ENCODE measurements at regions not wholly inside any gene's neighbourhood (a gene's known extent, or its start where the extent isn't known, plus 50 kb on each side); places are given as distances from the start of the nearest gene placed in this dataset.

GRCh38 chr13:82129281-82129680 lies 1753.0 kb downstream of the SLITRK1 start (continued):
- TF ChIP-seq ZNF331 (CRISPR knock-in tag; IDR thresholded peaks at IDR 0.05; ENCODE audit: low read depth) (no peak), NANOG (IDR thresholded peaks at IDR 0.05; ENCODE audit: borderline replicate concordance) (no peak), EZH2phosphoT487 (IDR thresholded peaks at IDR 0.05; ENCODE audit: unreplicated experiment) (no peak), POLR2AphosphoS5 (IDR thresholded peaks at IDR 0.05; ENCODE audit: low read depth) (no peak), STAT1 (IDR thresholded peaks at IDR 0.05; ENCODE audit: unreplicated experiment) (no peak)

DNA sequence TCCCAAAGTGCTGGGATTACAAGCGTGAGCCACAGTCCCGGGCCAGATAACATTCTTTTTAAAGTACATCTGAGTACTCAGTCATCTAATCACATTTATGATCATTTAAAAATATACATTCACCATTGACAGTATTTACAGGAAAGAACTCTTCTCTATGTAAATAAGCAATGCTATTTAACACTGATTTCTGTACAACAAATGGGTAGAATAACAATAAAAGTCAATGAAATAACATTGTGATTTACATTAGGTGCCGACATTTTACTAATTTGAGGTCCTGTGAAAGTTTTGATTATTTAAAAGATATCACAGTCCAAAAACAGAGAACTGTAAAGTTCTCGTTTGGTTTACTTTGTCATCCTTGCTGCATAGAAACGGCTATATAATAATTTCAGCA lies 1763.7 kb downstream of the SLITRK1 start:
- Histone ChIP-seq H3K4me3 (no peak overlapping the region), H3F3A (replicated peaks; ENCODE audit: low read depth) (no peaks in the 10 kb centered on the region), H4K20me1 (replicated peaks; ENCODE audit: insufficient read depth) (no peaks in the 10 kb centered on the region), H3K27me3 (ENCODE audit: insufficient read depth) (no peaks in the 10 kb centered on the region), H3K79me2 (replicated peaks; ENCODE audit: insufficient read depth) (no peaks in the 10 kb centered on the region), H3K4me2 (no peak overlapping the region), H3K4me1 (ENCODE audit: insufficient read depth) (no peaks in the 10 kb centered on the region), H3K36me3 (ENCODE audit: insufficient read depth) (no peaks in the 10 kb centered on the region), H3K9me2 (ENCODE audit: insufficient read depth) (no peaks in the 10 kb centered on the region), H3K27ac (ENCODE audit: low read depth) (no peak overlapping the region), H2AFZ (no peak overlapping the region)
- H3K9me3 Mint-ChIP-seq, result no peaks in the 10 kb centered on the region
- no peak overlapping the region for H3K27ac Mint-ChIP-seq
- TF ChIP-seq CREB1 (CRISPR knock-in tag; IDR thresholded peaks at IDR 0.05; ENCODE audit: low read depth) (no peak), ZNF331 (CRISPR knock-in tag; IDR thresholded peaks at IDR 0.05; ENCODE audit: low read depth) (no peak), NANOG (IDR thresholded peaks at IDR 0.05; ENCODE audit: borderline replicate concordance) (no peak), STAT1 (IDR thresholded peaks at IDR 0.05; ENCODE audit: unreplicated experiment) (no peak), EZH2 (IDR thresholded peaks at IDR 0.05; ENCODE audit: low read depth, unreplicated experiment) (no peak)
- H3K4me3 Mint-ChIP-seq, result no peak overlapping the region
- H3K36me3 Mint-ChIP-seq (ENCODE audit: low read depth), result no peaks in the 10 kb centered on the region
- no peaks in the 10 kb centered on the region for H3K4me1 Mint-ChIP-seq
- H3K27me3 Mint-ChIP-seq (ENCODE audit: insufficient read depth, low read depth, poor library complexity), result no peaks in the 10 kb centered on the region
- DNase-seq (ENCODE audit: low spot score), result no peak
- no peak for ATAC-seq

DNA sequence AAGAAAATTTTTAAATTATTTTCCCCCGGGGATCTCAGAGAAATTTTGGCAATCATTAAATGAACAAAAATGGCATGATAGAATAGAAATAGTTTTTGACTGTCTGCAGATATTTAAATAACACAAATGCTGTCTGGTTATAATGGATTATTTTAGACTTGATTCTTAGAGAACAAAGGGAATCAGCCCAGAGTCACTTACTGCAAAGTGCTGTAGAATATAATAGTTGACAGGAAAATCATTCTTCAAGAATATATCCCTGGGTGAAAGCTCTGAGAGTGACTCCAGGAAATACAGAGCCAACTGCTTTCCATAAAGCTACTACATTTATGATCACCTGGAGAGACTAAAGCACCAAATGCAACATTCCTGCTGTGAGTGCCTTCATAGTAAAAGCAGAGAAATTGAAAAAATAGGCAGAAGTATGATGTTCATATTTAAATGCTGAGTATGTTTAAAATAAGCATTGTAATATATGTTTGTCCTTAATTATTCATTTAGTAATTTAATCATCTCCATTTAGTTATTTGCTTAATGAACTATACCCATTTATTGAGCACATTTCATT lies 1765.8 kb downstream of the SLITRK1 start:
- Mint-ChIP-seq H3K27ac (no peak overlapping the region), H3K9me3 (no peaks in the 10 kb centered on the region), H3K4me1 (no peaks in the 10 kb centered on the region), H3K4me3 (no peak overlapping the region), H3K27me3 (ENCODE audit: insufficient read depth, low read depth, poor library complexity) (no peaks in the 10 kb centered on the region), H3K36me3 (ENCODE audit: low read depth) (no peaks in the 10 kb centered on the region)
- ATAC-seq, result no peak
- H3K4me3 ChIP-seq, result no peak overlapping the region
- TF ChIP-seq EZH2phosphoT487 (IDR thresholded peaks at IDR 0.05; ENCODE audit: unreplicated experiment) (no peak), POLR2AphosphoS5 (IDR thresholded peaks at IDR 0.05; ENCODE audit: low read depth) (no peak), CREB1 (CRISPR knock-in tag; IDR thresholded peaks at IDR 0.05; ENCODE audit: low read depth) (no peak), EZH2 (IDR thresholded peaks at IDR 0.05; ENCODE audit: low read depth, unreplicated experiment) (no peak), NANOG (IDR thresholded peaks at IDR 0.05; ENCODE audit: borderline replicate concordance) (no peak), REST (IDR thresholded peaks at IDR 0.05; ENCODE audit: unreplicated experiment) (no peak)
- TF ChIP-seq, protein P1, sequence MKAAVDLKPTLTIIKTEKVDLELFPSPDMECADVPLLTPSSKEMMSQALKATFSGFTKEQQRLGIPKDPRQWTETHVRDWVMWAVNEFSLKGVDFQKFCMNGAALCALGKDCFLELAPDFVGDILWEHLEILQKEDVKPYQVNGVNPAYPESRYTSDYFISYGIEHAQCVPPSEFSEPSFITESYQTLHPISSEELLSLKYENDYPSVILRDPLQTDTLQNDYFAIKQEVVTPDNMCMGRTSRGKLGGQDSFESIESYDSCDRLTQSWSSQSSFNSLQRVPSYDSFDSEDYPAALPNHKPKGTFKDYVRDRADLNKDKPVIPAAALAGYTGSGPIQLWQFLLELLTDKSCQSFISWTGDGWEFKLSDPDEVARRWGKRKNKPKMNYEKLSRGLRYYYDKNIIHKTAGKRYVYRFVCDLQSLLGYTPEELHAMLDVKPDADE (IDR thresholded peaks at IDR 0.05), result no peak
- no peaks in the 10 kb centered on the region for H3K27me3 ChIP-seq (ENCODE audit: insufficient read depth)
- no peaks in the 10 kb centered on the region for H3K9me2 ChIP-seq (ENCODE audit: insufficient read depth)
- no peak for DNase-seq (ENCODE audit: low spot score)
- H3F3A ChIP-seq (replicated peaks; ENCODE audit: low read depth), result no peaks in the 10 kb centered on the region
- H4K20me1 ChIP-seq (replicated peaks; ENCODE audit: insufficient read depth), result no peaks in the 10 kb centered on the region
- H3K4me1 ChIP-seq (ENCODE audit: insufficient read depth), result no peaks in the 10 kb centered on the region
- H3K27ac ChIP-seq (ENCODE audit: low read depth), result no peak overlapping the region
- H3K4me2 ChIP-seq, result no peak overlapping the region
- H3K79me2 ChIP-seq (replicated peaks; ENCODE audit: insufficient read depth), result no peaks in the 10 kb centered on the region
- H3K36me3 ChIP-seq (ENCODE audit: insufficient read depth), result no peaks in the 10 kb centered on the region
- no peak overlapping the region for H2AFZ ChIP-seq
